HEK293 (cell line): ENCODE measurements at regions not wholly inside any gene's neighbourhood (a gene's known extent, or its start where the extent isn't known, plus 50 kb on each side); places are given as distances from the start of the nearest gene placed in this dataset.

ENCODE experiments used
- CTCF ChIA-PET: fragments of 350-600 bp; formaldehyde crosslinking; extraction: SDS; loops from one replicate; lab custom pipeline; 2021; ENCODE audit warnings: antibody characterized with exemption; lab: Yijun Ruan, JAX
- POLR2A ChIA-PET: fragments of 300-600 bp; formaldehyde crosslinking; extraction: SDS; loops from one replicate; lab custom pipeline; 2020; ENCODE audit warnings: antibody characterized with exemption, inconsistent platforms; lab: Yijun Ruan, JAX
- H3K27ac ChIP-seq: fragments of 200-500 bp; sonication (Bioruptor generic); 2 replicates; pipeline ENCODE4 v1.5.1; 2014; ENCODE audit warnings: low read depth, low read length, control low read depth, inconsistent platforms; ENCODE audit errors: extremely low read depth
- H3K36me3 ChIP-seq, 2 experiments: fragments of 200-500 bp in 1 of 2; sonication (Bioruptor generic) in 1 of 2; 1 replicate in 1 of 2; 2 replicates in 1 of 2; pipeline ENCODE4 v1.5.1; 2014 to 2017; ENCODE audit warnings: inconsistent platforms in 2 of 2, low read length in 2 of 2; ENCODE audit not compliant: control insufficient read depth in 2 of 2, insufficient read depth in 1 of 2
- H3K4me1 ChIP-seq: fragments of 200-500 bp; sonication (Bioruptor generic); 2 replicates; pipeline ENCODE4 v1.5.1; 2014; ENCODE audit warnings: mild to moderate bottlenecking, low read length, inconsistent platforms; ENCODE audit not compliant: control insufficient read depth, insufficient read depth
- H3K4me3 ChIP-seq: 2 replicates; pipeline ENCODE4 v1.5.1; 2011; ENCODE audit warnings: low read depth, mild to moderate bottlenecking, control low read depth, low read length, moderate library complexity
- H3K9me3 ChIP-seq: fragments of 200-500 bp; sonication (Bioruptor generic); 2 replicates; pipeline ENCODE4 v1.5.1; 2014; ENCODE audit warnings: low read depth, low read length, inconsistent platforms; ENCODE audit not compliant: control insufficient read depth, insufficient read depth
- FEZF1 ChIP-seq: fragments of 450-650 bp; formaldehyde crosslinking; IDR thresholded peaks from 2 replicates; pipeline ENCODE4 v1.5.1; 2016; ENCODE audit warnings: missing biosample characterization, missing genetic modification characterization
- GLI2 ChIP-seq: fragments of 450-650 bp; formaldehyde crosslinking; IDR thresholded peaks from 2 replicates; pipeline ENCODE4; 2017; ENCODE audit warnings: missing biosample characterization, missing genetic modification characterization, low read depth, borderline replicate concordance
- IKZF3 ChIP-seq: fragments of 450-650 bp; IDR thresholded peaks from 2 replicates; pipeline ENCODE4 v1.5.0; 2018; ENCODE audit warnings: missing biosample characterization, mild to moderate bottlenecking, missing genetic modification characterization, moderate library complexity
- MYNN ChIP-seq: fragments of 450-650 bp; formaldehyde crosslinking; IDR thresholded peaks from 2 replicates; pipeline ENCODE4 v1.5.1; 2016; ENCODE audit warnings: missing biosample characterization, missing genetic modification characterization, borderline replicate concordance
- REPIN1 ChIP-seq: fragments of 450-650 bp; formaldehyde crosslinking; IDR thresholded peaks from 2 replicates; pipeline ENCODE4 v1.5.1; 2017; ENCODE audit warnings: missing biosample characterization, missing genetic modification characterization, low read depth
- SCRT2 ChIP-seq: fragments of 450-650 bp; formaldehyde crosslinking; IDR thresholded peaks from 2 replicates; pipeline ENCODE4 v1.5.1; 2016; ENCODE audit warnings: missing biosample characterization, missing genetic modification characterization
- YY1 ChIP-seq: fragments of 450-650 bp; formaldehyde crosslinking; IDR thresholded peaks from 2 replicates; pipeline ENCODE4 v1.5.1; 2018; ENCODE audit warnings: missing biosample characterization, missing genetic modification characterization
- ZNF146 ChIP-seq: fragments of 450-650 bp; formaldehyde crosslinking; IDR thresholded peaks from 2 replicates; pipeline ENCODE4 v1.5.1; 2016; ENCODE audit warnings: missing biosample characterization, missing genetic modification characterization
- ZNF184 ChIP-seq: fragments of 450-650 bp; IDR thresholded peaks from 2 replicates; pipeline ENCODE4 v1.5.1; 2018; ENCODE audit warnings: missing biosample characterization, mild to moderate bottlenecking, missing genetic modification characterization
- ZNF426 ChIP-seq: fragments of 450-650 bp; formaldehyde crosslinking; IDR thresholded peaks from 2 replicates; pipeline ENCODE4 v1.5.1; 2017; ENCODE audit warnings: missing biosample characterization, missing genetic modification characterization, mild to moderate bottlenecking, inconsistent platforms, moderate library complexity
- ZNF48 ChIP-seq: fragments of 450-650 bp; formaldehyde crosslinking; IDR thresholded peaks from 2 replicates; pipeline ENCODE4 v1.5.1; 2016; ENCODE audit warnings: missing biosample characterization, missing genetic modification characterization
- ZNF600 ChIP-seq: fragments of 450-650 bp; formaldehyde crosslinking; IDR thresholded peaks from 2 replicates; pipeline ENCODE4 v1.5.1; 2016; ENCODE audit warnings: missing biosample characterization, missing genetic modification characterization
- ZNF747 ChIP-seq: fragments of 450-650 bp; formaldehyde crosslinking; IDR thresholded peaks from 2 replicates; pipeline ENCODE4 v1.5.1; 2016; ENCODE audit warnings: missing biosample characterization, missing genetic modification characterization
- TF ChIP-seq, protein P1 (sequence below): fragments of 450-650 bp; formaldehyde crosslinking; IDR thresholded peaks from 2 replicates; pipeline ENCODE4 v1.5.1; 2016; ENCODE audit warnings: missing biosample characterization, missing genetic modification characterization
- TF ChIP-seq, protein P2 (sequence below): fragments of 450-650 bp; formaldehyde crosslinking; IDR thresholded peaks from 2 replicates; pipeline ENCODE4 v1.5.1; 2016; ENCODE audit warnings: missing biosample characterization, missing genetic modification characterization, borderline replicate concordance
- TF ChIP-seq, protein P3 (sequence below): fragments of 450-650 bp; formaldehyde crosslinking; IDR thresholded peaks from 2 replicates; pipeline ENCODE4 v1.5.1; 2016; ENCODE audit warnings: missing biosample characterization, missing genetic modification characterization
- TF ChIP-seq, protein P4 (sequence below): fragments of 450-650 bp; formaldehyde crosslinking; IDR thresholded peaks from 2 replicates; pipeline ENCODE4 v1.5.1; 2017; ENCODE audit warnings: missing biosample characterization, missing genetic modification characterization
- TF ChIP-seq, protein P5 (sequence below): fragments of 450-650 bp; formaldehyde crosslinking; IDR thresholded peaks from 2 replicates; pipeline ENCODE4 v1.5.1; 2016; ENCODE audit warnings: missing biosample characterization, missing genetic modification characterization, low read depth
- TF ChIP-seq, protein P6 (sequence below): fragments of 450-650 bp; IDR thresholded peaks from 2 replicates; pipeline ENCODE4 v1.5.1; 2018; ENCODE audit warnings: missing biosample characterization, missing genetic modification characterization
- TF ChIP-seq, protein P7 (sequence below): fragments of 450-650 bp; formaldehyde crosslinking; IDR thresholded peaks from 2 replicates; pipeline ENCODE4 v1.5.1; 2016; ENCODE audit warnings: missing biosample characterization, missing genetic modification characterization
- TF ChIP-seq, protein P8 (sequence below): fragments of 450-650 bp; formaldehyde crosslinking; IDR thresholded peaks from 2 replicates; pipeline ENCODE4 v1.5.1; 2016; ENCODE audit warnings: missing biosample characterization, missing genetic modification characterization

DNA sequence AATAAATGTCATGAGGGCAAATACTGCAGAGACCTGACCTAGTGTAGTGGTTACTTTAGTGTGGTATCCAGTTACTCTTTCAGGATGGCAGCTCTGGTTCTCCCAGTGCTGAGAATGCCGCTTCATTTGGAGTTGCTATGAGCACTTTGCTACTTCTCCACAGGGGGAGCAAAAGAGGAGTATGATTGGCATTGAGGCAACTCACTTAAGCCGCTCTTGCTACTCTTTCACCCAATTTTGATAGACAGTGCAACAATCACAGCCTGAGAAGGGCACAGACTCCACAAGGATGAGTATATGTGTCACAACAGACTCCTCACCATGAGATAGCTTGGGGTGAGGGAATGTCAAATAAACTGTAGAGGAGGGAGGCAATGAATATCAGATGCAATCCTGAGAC lies 81.2 kb downstream of the NPY1R start (continued):
- TF ChIP-seq, protein P1, sequence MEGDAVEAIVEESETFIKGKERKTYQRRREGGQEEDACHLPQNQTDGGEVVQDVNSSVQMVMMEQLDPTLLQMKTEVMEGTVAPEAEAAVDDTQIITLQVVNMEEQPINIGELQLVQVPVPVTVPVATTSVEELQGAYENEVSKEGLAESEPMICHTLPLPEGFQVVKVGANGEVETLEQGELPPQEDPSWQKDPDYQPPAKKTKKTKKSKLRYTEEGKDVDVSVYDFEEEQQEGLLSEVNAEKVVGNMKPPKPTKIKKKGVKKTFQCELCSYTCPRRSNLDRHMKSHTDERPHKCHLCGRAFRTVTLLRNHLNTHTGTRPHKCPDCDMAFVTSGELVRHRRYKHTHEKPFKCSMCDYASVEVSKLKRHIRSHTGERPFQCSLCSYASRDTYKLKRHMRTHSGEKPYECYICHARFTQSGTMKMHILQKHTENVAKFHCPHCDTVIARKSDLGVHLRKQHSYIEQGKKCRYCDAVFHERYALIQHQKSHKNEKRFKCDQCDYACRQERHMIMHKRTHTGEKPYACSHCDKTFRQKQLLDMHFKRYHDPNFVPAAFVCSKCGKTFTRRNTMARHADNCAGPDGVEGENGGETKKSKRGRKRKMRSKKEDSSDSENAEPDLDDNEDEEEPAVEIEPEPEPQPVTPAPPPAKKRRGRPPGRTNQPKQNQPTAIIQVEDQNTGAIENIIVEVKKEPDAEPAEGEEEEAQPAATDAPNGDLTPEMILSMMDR: no peak
- TF ChIP-seq REPIN1 (tag by site-specific recombination) (no peak), ZNF184 (no peak), YY1 (tag by site-specific recombination) (no peak), ZNF747 (tag by site-specific recombination) (no peak)
- TF ChIP-seq, protein P2, sequence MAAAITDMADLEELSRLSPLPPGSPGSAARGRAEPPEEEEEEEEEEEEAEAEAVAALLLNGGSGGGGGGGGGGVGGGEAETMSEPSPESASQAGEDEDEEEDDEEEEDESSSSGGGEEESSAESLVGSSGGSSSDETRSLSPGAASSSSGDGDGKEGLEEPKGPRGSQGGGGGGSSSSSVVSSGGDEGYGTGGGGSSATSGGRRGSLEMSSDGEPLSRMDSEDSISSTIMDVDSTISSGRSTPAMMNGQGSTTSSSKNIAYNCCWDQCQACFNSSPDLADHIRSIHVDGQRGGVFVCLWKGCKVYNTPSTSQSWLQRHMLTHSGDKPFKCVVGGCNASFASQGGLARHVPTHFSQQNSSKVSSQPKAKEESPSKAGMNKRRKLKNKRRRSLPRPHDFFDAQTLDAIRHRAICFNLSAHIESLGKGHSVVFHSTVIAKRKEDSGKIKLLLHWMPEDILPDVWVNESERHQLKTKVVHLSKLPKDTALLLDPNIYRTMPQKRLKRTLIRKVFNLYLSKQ (tag by site-specific recombination): no peak

DNA sequence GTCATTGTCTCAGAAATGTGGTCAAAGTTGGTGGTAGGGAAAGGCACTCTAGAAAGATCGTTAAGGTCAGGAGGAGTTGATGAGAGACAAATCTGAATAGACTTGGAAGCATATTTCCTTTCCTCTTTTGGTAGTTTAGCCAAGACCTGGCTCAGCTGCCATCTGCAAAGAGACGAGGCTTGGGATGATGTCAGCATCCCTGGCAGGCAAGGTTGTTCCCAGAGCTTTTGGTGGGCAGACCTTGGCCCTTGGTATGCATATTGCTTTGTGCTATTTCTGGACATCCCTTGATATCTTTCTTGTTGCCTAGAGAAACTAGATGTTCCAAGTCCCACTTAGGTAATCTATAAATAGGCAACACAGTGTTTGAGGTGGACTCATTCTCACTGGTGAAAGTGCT lies 82.4 kb upstream of the NAF1 start:
- no peak overlapping the region for H3K27ac ChIP-seq
- H3K4me3 ChIP-seq: no peak overlapping the region
- no peaks in the 10 kb centered on the region for H3K4me1 ChIP-seq
- CTCF ChIA-PET: no interaction called here
- H3K9me3 ChIP-seq: no peaks in the 10 kb centered on the region
- TF ChIP-seq, protein P3, sequence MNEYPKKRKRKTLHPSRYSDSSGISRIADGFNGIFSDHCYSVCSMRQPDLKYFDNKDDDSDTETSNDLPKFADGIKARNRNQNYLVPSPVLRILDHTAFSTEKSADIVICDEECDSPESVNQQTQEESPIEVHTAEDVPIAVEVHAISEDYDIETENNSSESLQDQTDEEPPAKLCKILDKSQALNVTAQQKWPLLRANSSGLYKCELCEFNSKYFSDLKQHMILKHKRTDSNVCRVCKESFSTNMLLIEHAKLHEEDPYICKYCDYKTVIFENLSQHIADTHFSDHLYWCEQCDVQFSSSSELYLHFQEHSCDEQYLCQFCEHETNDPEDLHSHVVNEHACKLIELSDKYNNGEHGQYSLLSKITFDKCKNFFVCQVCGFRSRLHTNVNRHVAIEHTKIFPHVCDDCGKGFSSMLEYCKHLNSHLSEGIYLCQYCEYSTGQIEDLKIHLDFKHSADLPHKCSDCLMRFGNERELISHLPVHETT (tag by site-specific recombination): no peak
- TF ChIP-seq ZNF146 (tag by site-specific recombination): no peak
- TF ChIP-seq ZNF426: no peak
- TF ChIP-seq, protein P4, sequence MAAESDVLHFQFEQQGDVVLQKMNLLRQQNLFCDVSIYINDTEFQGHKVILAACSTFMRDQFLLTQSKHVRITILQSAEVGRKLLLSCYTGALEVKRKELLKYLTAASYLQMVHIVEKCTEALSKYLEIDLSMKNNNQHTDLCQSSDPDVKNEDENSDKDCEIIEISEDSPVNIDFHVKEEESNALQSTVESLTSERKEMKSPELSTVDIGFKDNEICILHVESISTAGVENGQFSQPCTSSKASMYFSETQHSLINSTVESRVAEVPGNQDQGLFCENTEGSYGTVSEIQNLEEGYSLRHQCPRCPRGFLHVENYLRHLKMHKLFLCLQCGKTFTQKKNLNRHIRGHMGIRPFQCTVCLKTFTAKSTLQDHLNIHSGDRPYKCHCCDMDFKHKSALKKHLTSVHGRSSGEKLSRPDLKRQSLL (tag by site-specific recombination): no peak
- H3K36me3 ChIP-seq: no peaks in the 10 kb centered on the region
- POLR2A ChIA-PET: no interaction called here

DNA sequence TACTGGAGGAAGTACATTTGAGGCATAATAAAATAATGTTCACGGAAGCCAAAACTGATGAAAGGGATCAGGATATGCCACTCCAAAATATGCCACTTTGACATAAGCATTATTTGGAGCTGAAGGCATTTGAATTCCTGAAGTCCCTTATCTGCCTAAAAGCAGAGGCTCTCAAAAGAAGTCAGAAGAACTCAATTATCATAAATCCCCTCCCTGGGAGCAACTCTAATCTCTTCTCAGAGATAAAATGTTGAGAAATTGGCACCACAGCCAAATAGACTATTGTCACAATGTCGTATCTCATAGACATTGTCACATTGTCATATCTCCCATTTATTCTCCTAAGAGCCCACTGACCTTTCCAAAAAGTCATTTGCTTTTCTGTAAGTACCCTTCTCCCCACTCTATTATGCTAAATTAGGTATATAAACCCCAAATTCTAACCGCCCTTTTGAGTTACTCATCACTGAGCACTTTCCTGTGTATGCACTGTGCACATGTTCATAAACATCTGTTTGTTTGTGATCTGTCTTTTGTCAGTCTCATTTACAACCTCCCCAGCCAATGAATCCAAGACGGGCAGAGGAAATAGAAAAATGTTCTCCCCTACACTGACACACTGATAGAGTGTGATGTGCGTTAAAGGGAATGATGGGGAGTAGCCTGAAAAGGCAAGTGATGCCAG lies 78.5 kb upstream of the NAF1 start:
- POLR2A ChIA-PET: no interaction called here
- H3K4me1 ChIP-seq: no peaks in the 10 kb centered on the region
- H3K27ac ChIP-seq: no peak overlapping the region
- H3K9me3 ChIP-seq: no peaks in the 10 kb centered on the region
- no peak overlapping the region for H3K4me3 ChIP-seq
- CTCF ChIA-PET: no interaction called here
- H3K36me3 ChIP-seq: no peaks in the 10 kb centered on the region
- no peak for TF ChIP-seq GLI2 (tag by site-specific recombination)
- TF ChIP-seq, protein P5, sequence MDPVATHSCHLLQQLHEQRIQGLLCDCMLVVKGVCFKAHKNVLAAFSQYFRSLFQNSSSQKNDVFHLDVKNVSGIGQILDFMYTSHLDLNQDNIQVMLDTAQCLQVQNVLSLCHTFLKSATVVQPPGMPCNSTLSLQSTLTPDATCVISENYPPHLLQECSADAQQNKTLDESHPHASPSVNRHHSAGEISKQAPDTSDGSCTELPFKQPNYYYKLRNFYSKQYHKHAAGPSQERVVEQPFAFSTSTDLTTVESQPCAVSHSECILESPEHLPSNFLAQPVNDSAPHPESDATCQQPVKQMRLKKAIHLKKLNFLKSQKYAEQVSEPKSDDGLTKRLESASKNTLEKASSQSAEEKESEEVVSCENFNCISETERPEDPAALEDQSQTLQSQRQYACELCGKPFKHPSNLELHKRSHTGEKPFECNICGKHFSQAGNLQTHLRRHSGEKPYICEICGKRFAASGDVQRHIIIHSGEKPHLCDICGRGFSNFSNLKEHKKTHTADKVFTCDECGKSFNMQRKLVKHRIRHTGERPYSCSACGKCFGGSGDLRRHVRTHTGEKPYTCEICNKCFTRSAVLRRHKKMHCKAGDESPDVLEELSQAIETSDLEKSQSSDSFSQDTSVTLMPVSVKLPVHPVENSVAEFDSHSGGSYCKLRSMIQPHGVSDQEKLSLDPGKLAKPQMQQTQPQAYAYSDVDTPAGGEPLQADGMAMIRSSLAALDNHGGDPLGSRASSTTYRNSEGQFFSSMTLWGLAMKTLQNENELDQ: no peak
- no peak for TF ChIP-seq SCRT2 (tag by site-specific recombination)
- no peak for TF ChIP-seq IKZF3
- TF ChIP-seq, protein P6, sequence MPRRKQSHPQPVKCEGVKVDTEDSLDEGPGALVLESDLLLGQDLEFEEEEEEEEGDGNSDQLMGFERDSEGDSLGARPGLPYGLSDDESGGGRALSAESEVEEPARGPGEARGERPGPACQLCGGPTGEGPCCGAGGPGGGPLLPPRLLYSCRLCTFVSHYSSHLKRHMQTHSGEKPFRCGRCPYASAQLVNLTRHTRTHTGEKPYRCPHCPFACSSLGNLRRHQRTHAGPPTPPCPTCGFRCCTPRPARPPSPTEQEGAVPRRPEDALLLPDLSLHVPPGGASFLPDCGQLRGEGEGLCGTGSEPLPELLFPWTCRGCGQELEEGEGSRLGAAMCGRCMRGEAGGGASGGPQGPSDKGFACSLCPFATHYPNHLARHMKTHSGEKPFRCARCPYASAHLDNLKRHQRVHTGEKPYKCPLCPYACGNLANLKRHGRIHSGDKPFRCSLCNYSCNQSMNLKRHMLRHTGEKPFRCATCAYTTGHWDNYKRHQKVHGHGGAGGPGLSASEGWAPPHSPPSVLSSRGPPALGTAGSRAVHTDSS: no peak
- TF ChIP-seq, protein P7, sequence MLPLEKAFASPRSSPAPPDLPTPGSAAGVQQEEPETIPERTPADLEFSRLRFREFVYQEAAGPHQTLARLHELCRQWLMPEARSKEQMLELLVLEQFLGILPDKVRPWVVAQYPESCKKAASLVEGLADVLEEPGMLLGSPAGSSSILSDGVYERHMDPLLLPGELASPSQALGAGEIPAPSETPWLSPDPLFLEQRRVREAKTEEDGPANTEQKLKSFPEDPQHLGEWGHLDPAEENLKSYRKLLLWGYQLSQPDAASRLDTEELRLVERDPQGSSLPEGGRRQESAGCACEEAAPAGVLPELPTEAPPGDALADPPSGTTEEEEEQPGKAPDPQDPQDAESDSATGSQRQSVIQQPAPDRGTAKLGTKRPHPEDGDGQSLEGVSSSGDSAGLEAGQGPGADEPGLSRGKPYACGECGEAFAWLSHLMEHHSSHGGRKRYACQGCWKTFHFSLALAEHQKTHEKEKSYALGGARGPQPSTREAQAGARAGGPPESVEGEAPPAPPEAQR (tag by site-specific recombination): no peak
- no peak for TF ChIP-seq MYNN (tag by site-specific recombination)
- TF ChIP-seq, protein P8, sequence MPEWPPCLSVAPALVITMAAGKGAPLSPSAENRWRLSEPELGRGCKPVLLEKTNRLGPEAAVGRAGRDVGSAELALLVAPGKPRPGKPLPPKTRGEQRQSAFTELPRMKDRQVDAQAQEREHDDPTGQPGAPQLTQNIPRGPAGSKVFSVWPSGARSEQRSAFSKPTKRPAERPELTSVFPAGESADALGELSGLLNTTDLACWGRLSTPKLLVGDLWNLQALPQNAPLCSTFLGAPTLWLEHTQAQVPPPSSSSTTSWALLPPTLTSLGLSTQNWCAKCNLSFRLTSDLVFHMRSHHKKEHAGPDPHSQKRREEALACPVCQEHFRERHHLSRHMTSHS (tag by site-specific recombination): no peak
- no peak for TF ChIP-seq ZNF48
- no peak for TF ChIP-seq FEZF1 (tag by site-specific recombination)
- TF ChIP-seq ZNF600 (tag by site-specific recombination): no peak
